ENCODE measurements at regions not wholly inside any gene's neighbourhood (a gene's known extent, or its start where the extent isn't known, plus 50 kb on each side); places are given as distances from the start of the nearest gene placed in this dataset.

- no peak for TF ChIP-seq E2F6 (IDR thresholded peaks at IDR 0.05)
- TF ChIP-seq SRF (IDR thresholded peaks at IDR 0.05; ENCODE audit: low read depth, low read length): no peak
- TF ChIP-seq, protein P1, sequence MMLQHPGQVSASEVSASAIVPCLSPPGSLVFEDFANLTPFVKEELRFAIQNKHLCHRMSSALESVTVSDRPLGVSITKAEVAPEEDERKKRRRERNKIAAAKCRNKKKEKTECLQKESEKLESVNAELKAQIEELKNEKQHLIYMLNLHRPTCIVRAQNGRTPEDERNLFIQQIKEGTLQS (IDR thresholded peaks at IDR 0.05; ENCODE audit: insufficient read depth, low read depth, low read length): no peak
- TF ChIP-seq CHD2 (IDR thresholded peaks at IDR 0.05; ENCODE audit: low read length): no peak
- TF ChIP-seq SIRT6 (IDR thresholded peaks at IDR 0.05; ENCODE audit: low read length): no peak
- TF ChIP-seq HDAC2 (IDR thresholded peaks at IDR 0.05; ENCODE audit: borderline replicate concordance in 1 of 2, low read depth in 2 of 2, low read length in 2 of 2): no peak
- TF ChIP-seq FOSL1 (IDR thresholded peaks at IDR 0.05; ENCODE audit: insufficient read depth, low read depth, low read length): no peak
- TF ChIP-seq EZH2 (IDR thresholded peaks at IDR 0.05; ENCODE audit: low read depth, low read length, severe bottlenecking): no peak
- TF ChIP-seq SAP30 (IDR thresholded peaks at IDR 0.05; ENCODE audit: insufficient read depth, insufficient replicate concordance, low read length): no peak
Measured at GRCh38 chr1:204738506-204738905, 53.0 kb upstream of the LRRN2 start (continued).
